GM12878 (cell line): ENCODE measurements at regions not wholly inside any gene's neighbourhood (a gene's known extent, or its start where the extent isn't known, plus 50 kb on each side); places are given as distances from the start of the nearest gene placed in this dataset.

Experiments used
- ATAC-seq: fragments of 200-7000 bp; cut with Tn5 transposase; 3 replicates; pipeline ENCODE4 v1.9.1; 2020; ENCODE audit warnings: mild to moderate bottlenecking, moderate library complexity
- BruUV-seq: library from RNA; stranded (reverse); fragments of 400-500 nt; replicated peaks from 2 replicates; lab custom pipeline; 2021; lab: Mats Ljungman, UMichigan
- CTCF ChIA-PET: fragments of 300-600 bp; sonication (Branson Sonifier 250); formaldehyde crosslinking; extraction: SDS; loops from one replicate; lab custom pipeline; 2021; ENCODE audit warnings: inconsistent platforms; lab: Yijun Ruan, JAX
- POLR2A ChIA-PET: fragments of 350-600 bp; formaldehyde crosslinking; extraction: SDS; loops from one replicate; lab custom pipeline; 2021; ENCODE audit warnings: inconsistent platforms; lab: Charles Lee
- RAD21 ChIA-PET: fragments of 300-600 bp; sonication (Branson Sonifier 250); formaldehyde crosslinking; loops from one replicate; lab custom pipeline; 2023; ENCODE audit warnings: antibody characterized with exemption; ENCODE audit not compliant: unreplicated experiment; lab: Charles Lee
- SMC1A ChIA-PET: fragments of 300-600 bp; sonication (Branson Sonifier 250); formaldehyde crosslinking; loops from one replicate; lab custom pipeline; 2023; ENCODE audit not compliant: unreplicated experiment, uncharacterized antibody; lab: Charles Lee
- DNase-seq: peaks from one replicate; pipeline ENCODE4 v3.0.0-alpha.2; 2011; ENCODE audit warnings: low read depth, low spot score
- FAIRE-seq: peaks from 3 replicates; lab custom pipeline; 2011; peaks lifted over from hg19 to GRCh38; lab: Jason Lieb, UNC
- H2AFZ ChIP-seq: 2 replicates; pipeline ENCODE4 v1.6.0; 2011; ENCODE audit warnings: low read depth, low read length, control low read depth; ENCODE audit not compliant: control insufficient read depth
- H3K27ac ChIP-seq: 2 replicates; pipeline ENCODE4 v1.5.1; 2011; ENCODE audit warnings: control low read depth; ENCODE audit not compliant: control insufficient read depth, insufficient read depth
- H3K27me3 ChIP-seq, 2 experiments: replicated peaks in 1 of 2; 2 replicates each; pipeline versions ENCODE4 v1.6.0 to v1.6.1; 2011; ENCODE audit warnings: low read length in 1 of 2; ENCODE audit not compliant: control insufficient read depth in 2 of 2, insufficient read depth in 2 of 2
- H3K36me3 ChIP-seq, 2 experiments: 2 replicates each; pipeline ENCODE4 v1.5.1; 2011; ENCODE audit warnings: low read length in 1 of 2; ENCODE audit not compliant: control insufficient read depth in 2 of 2, insufficient read depth in 2 of 2
- H3K4me1 ChIP-seq: 2 replicates; pipeline ENCODE4 v1.6.1; 2011; ENCODE audit warnings: mild to moderate bottlenecking, low read length, moderate library complexity, mixed read lengths; ENCODE audit not compliant: control insufficient read depth, insufficient read depth
- H3K4me2 ChIP-seq: 2 replicates; pipeline ENCODE4 v1.6.0; 2011; ENCODE audit warnings: control low read depth; ENCODE audit not compliant: control insufficient read depth, insufficient read depth
- H3K4me3 ChIP-seq: fragments of 200-600 bp; sonication (generic); 2 replicates; pipeline ENCODE4 v1.5.1; 2016
- H3K79me2 ChIP-seq: 2 replicates; pipeline ENCODE4 v1.6.0; 2011; ENCODE audit warnings: low read length; ENCODE audit not compliant: control insufficient read depth, insufficient read depth
- H3K9ac ChIP-seq: 2 replicates; pipeline ENCODE4 v1.8.0; 2011; ENCODE audit warnings: low read length, control low read depth, mixed read lengths; ENCODE audit not compliant: control insufficient read depth, insufficient read depth
- H3K9me3 ChIP-seq: replicated peaks from 3 replicates; pipeline ENCODE4 v1.5.1; 2011; ENCODE audit warnings: mild to moderate bottlenecking, low read length; ENCODE audit not compliant: control insufficient read depth, insufficient read depth
- H4K20me1 ChIP-seq: 2 replicates; pipeline ENCODE4 v1.6.0; 2011; ENCODE audit not compliant: control insufficient read depth, insufficient read depth
- ASH2L ChIP-seq: fragments of 300-600, 200-600 bp; sonication (generic); IDR thresholded peaks from 2 replicates; pipeline ENCODE4 v1.6.1; 2017; ENCODE audit warnings: low read depth, mild to moderate bottlenecking, borderline replicate concordance
- ATF7 ChIP-seq: fragments of 450-650 bp; IDR thresholded peaks from 2 replicates; pipeline ENCODE4 v1.6.1; 2016; ENCODE audit warnings: low read depth, mild to moderate bottlenecking
- CBX3 ChIP-seq: fragments of 200-600 bp; sonication (generic); IDR thresholded peaks from 2 replicates; pipeline ENCODE4 v1.6.1; 2016; ENCODE audit warnings: low read depth, borderline replicate concordance
- CEBPZ ChIP-seq: fragments of 150-350 bp; IDR thresholded peaks from 2 replicates; pipeline ENCODE4 v1.6.1; 2016; ENCODE audit warnings: low read depth, low read length
- E2F4 ChIP-seq: IDR thresholded peaks from 2 replicates; pipeline ENCODE4 v1.6.1; 2012; ENCODE audit warnings: low read depth, low read length, improper control_type of control experiment
- HDAC6 ChIP-seq: fragments of 200-600 bp; sonication (generic); IDR thresholded peaks from one replicate; pipeline ENCODE4 v1.8.0; 2017; ENCODE audit warnings: antibody characterized with exemption; ENCODE audit not compliant: unreplicated experiment
- KLF5 ChIP-seq: fragments of 450-650 bp; IDR thresholded peaks from 2 replicates; pipeline ENCODE4 v1.6.1; 2014; ENCODE audit warnings: mild to moderate bottlenecking; ENCODE audit not compliant: partially characterized antibody
- MAX ChIP-seq: IDR thresholded peaks from 2 replicates; pipeline ENCODE4 v1.6.1; 2012; ENCODE audit warnings: low read depth, low read length, improper control_type of control experiment
- NBN ChIP-seq: fragments of 450-650 bp; IDR thresholded peaks from 2 replicates; pipeline ENCODE4 v1.6.1; 2016
- NR2C1 ChIP-seq: fragments of 450-650 bp; IDR thresholded peaks from 2 replicates; pipeline ENCODE4 v1.6.1; 2017; ENCODE audit warnings: antibody characterized with exemption, mild to moderate bottlenecking, moderate library complexity
- NRF1 ChIP-seq: conservative IDR thresholded peaks from 2 replicates; pipeline ENCODE4 v1.6.1; 2011; ENCODE audit warnings: mild to moderate bottlenecking, low read depth, low read length, improper control_type of control experiment
- PML ChIP-seq: IDR thresholded peaks from 2 replicates; pipeline ENCODE4 v1.6.1; 2012; ENCODE audit warnings: low read length, inconsistent platforms
- SMAD5 ChIP-seq: IDR thresholded peaks from 2 replicates; pipeline ENCODE4 v1.6.1; 2016; ENCODE audit warnings: antibody characterized with exemption, low read depth
- SREBF2 ChIP-seq: IDR thresholded peaks from 2 replicates; pipeline ENCODE4 v1.6.1; 2012; ENCODE audit warnings: mild to moderate bottlenecking, low read length
- ZBTB4 ChIP-seq: fragments of 450-650 bp; formaldehyde crosslinking; IDR thresholded peaks from 2 replicates; pipeline ENCODE4 v1.4.0; 2022; ENCODE audit warnings: mild to moderate bottlenecking, moderate library complexity
- ZNF207 ChIP-seq: fragments of 450-650 bp; IDR thresholded peaks from 2 replicates; pipeline ENCODE4 v1.6.1; 2014; ENCODE audit warnings: antibody characterized with exemption, mild to moderate bottlenecking, borderline replicate concordance
- ZNF384 ChIP-seq: IDR thresholded peaks from 2 replicates; pipeline ENCODE4 v1.6.1; 2012; ENCODE audit warnings: low read depth, mild to moderate bottlenecking, low read length, improper control_type of control experiment, borderline replicate concordance
- WGBS: methylation state at CpG from one replicate; pipeline ENCODE4 v1.1.6; 2016; ENCODE audit warnings: low lambda C conversion rate; ENCODE audit not compliant: insufficient replicate concordance, insufficient coverage; ENCODE audit errors: missing lambda C conversion rate; 5-methylcytosine and 5-hydroxymethylcytosine counted together
- in situ Hi-C: fragments of 300-500 bp; cut with MboI; formaldehyde crosslinking; loops from 9 replicates; pipeline ENCODE4 v1.14.3; 2018; ENCODE audit warnings: mixed read lengths
- intact Hi-C: fragments of 100-400 bp; cut with micrococcal nuclease; formaldehyde crosslinking; loops from one replicate; pipeline ENCODE4 v1.14.2; 2022; ENCODE audit not compliant: unreplicated experiment

GRCh38 chr5:33304601-33305000 is 136.2 kb upstream of the TARS1 start:
- intact Hi-C loops: no loop called here
- ATAC-seq (no peak), FAIRE-seq (no peak), DNase-seq (no peak)
- 97% methylated on average over 1 of the region's 1 CpG for WGBS
- Histone ChIP-seq H3K27ac (no peak overlapping the region), H3K4me3 (no peak overlapping the region), H3K27me3 (no peaks in the 10 kb centered on the region), H3K36me3 (no peaks in the 10 kb centered on the region), H3K4me2 (no peak overlapping the region), H3K9ac (no peak overlapping the region), H2AFZ (no peak overlapping the region), H4K20me1 (no peaks in the 10 kb centered on the region), H3K4me1 (peaks cover 2% of the 10 kb centered on the region), H3K79me2 (no peaks in the 10 kb centered on the region), H3K9me3 (no peaks in the 10 kb centered on the region)
- ChIA-PET SMC1A (no interaction called here), POLR2A (no interaction called here), CTCF (no interaction called here), RAD21 (no interaction called here)
- in situ Hi-C loops: no loop called here
- TF ChIP-seq HDAC6 (no peak), PML (no peak), NBN (no peak), NRF1 (no peak), SMAD5 (no peak), KLF5 (no peak), ASH2L (no peak), CBX3 (no peak), ZNF207 (no peak), MAX (no peak), SREBF2 (no peak), ZNF384 (no peak), ZBTB4 (CRISPR knock-in tag) (no peak), CEBPZ (no peak), ATF7 (no peak), E2F4 (no peak), NR2C1 (no peak)
- no TSS peak for BruUV-seq
